Epithelial cell of esophagus (primary cell): ENCODE measurements at regions not wholly inside any gene's neighbourhood (a gene's known extent, or its start where the extent isn't known, plus 50 kb on each side); places are given as distances from the start of the nearest gene placed in this dataset.
A peak's percentile ranks its signal among the peaks of the same experiment; 100 is the strongest.

Experiments
- DNase-seq: peaks from one replicate; pipeline ENCODE4 v3.0.0; 2010; ENCODE audit warnings: low read depth
- H3K4me3 ChIP-seq: 2 replicates; pipeline ENCODE4 v1.5.1; 2011; ENCODE audit warnings: mild to moderate bottlenecking, low read length, control low read depth
- CTCF ChIP-seq: IDR thresholded peaks from 2 replicates; pipeline ENCODE4 v1.5.1; 2011; ENCODE audit warnings: low read depth, mild to moderate bottlenecking, low read length, control low read depth, inconsistent platforms; ENCODE audit not compliant: insufficient read depth; ENCODE audit errors: missing control alignments

GRCh38 chr5:104062621-104063377 is 500.2 kb upstream of the NUDT12 start:
- DNase-seq: peak; percentile 58
- no peak overlapping the region for H3K4me3 ChIP-seq
- TF ChIP-seq CTCF: no peak

GRCh38 chr5:104061707-104062106 is 499.1 kb upstream of the NUDT12 start:
- no peak for DNase-seq
- TF ChIP-seq CTCF: no peak
- no peak overlapping the region for H3K4me3 ChIP-seq

- H3K4me3 ChIP-seq: no peak overlapping the region
- no peak for TF ChIP-seq CTCF
- no peak for DNase-seq
Observed at GRCh38 chr5:104053353-104053649, 490.7 kb upstream of the NUDT12 start.

- no peak overlapping the region for H3K4me3 ChIP-seq
- TF ChIP-seq CTCF: no peak
- DNase-seq: no peak
Observed at GRCh38 chr5:104052558-104053352, 490.2 kb upstream of the NUDT12 start.

GRCh38 chr5:104050436-104050835 is 487.8 kb upstream of the NUDT12 start:
- no peak overlapping the region for H3K4me3 ChIP-seq
- no peak for DNase-seq
- TF ChIP-seq CTCF: no peak

GRCh38 chr5:104049752-104050151 is 487.2 kb upstream of the NUDT12 start:
- DNase-seq: no peak
- TF ChIP-seq CTCF: no peak
- no peak overlapping the region for H3K4me3 ChIP-seq

GRCh38 chr5:104048231-104048630 is 485.6 kb upstream of the NUDT12 start:
- no peak for TF ChIP-seq CTCF
- H3K4me3 ChIP-seq: no peak overlapping the region
- no peak for DNase-seq
